GM19452 (cell line): ENCODE measurements at regions not wholly inside any gene's neighbourhood (a gene's known extent, or its start where the extent isn't known, plus 50 kb on each side); places are given as distances from the start of the nearest gene placed in this dataset.
"Not testable (repeated sequence)": the region's sequence is repeated elsewhere in the genome, so short reads cannot be mapped to it uniquely, and the experiment has no call there.

Experiments used
- ATAC-seq: cut with Tn5 transposase; IDR thresholded peaks from one replicate; pipeline ENCODE4 v1.9.1; 2021; ENCODE audit not compliant: unreplicated experiment

DNA sequence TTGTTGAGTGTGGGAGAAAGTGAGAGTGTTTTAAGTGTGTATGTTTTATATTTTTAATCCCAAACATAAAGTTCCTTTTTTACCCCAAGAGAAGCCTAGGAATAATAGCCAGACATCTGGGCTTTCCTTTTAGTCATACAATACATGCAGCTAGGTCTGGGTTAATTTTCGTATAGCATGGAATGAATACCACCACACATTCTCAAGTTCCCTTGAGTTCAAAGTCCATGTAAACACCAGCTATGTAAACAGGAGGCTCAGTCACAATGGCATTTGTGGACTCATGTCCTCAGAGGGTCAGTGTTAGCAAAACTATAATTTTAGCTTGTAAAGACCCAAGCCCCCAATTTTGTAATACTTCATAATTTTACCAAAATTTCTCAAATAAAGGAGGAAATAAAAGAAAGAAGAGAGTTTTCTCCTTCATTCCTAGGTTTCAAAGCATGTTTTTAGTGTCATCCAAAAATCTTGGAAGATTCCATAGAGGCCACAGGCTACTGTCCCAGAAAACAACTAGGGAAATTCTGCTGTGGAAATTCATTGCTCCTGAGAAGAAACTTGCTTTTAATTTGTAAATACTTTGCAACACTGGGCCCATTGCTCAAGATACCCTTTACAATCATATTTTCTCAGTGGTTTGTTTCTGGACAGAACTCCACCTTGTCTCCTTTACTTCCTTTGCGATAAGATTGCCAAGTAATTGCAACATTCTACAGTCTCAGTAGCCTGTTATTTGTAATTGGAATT is 671.2 kb downstream of the COL12A1 start:
- no peak for ATAC-seq

DNA sequence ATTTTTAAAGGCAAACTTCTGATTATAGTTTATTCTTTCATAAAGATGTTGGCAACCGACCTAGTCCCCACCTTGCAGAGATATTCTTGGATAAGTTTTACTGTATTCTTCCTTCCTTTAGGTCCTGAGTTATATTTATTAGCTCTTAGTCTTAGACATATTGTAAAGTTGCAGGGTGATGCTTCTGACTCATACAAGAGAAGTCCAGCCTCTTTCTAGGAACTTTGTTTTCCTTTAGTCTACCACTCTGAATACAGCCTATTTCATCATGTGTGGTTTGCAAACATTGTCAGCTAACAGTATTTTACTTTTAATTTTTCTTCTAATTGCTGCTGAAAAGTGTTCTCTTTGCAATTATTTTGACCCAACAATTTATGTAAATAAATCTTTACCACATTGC is 686.7 kb downstream of the COL12A1 start:
- no peak for ATAC-seq

DNA sequence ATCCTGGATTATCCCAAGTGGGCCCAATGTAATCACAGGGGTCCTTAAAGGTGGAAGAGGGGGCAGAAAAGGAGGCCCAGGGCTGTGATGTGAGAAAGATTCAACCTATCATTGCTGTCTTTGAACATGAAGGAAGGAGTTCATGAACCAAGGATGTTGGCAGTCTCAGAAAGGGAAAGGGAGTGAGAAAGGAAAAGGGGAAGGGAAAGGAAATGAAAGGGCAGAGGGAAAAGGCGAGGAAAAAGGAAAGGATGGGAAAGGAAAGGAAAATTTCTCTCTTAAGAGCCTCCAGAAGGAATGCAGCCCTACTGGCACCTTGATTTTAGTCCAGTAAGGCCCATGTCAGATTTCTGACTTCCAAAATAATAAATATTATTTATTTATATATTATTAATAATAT is 687.8 kb downstream of the COL12A1 start:
- no peak for ATAC-seq

DNA sequence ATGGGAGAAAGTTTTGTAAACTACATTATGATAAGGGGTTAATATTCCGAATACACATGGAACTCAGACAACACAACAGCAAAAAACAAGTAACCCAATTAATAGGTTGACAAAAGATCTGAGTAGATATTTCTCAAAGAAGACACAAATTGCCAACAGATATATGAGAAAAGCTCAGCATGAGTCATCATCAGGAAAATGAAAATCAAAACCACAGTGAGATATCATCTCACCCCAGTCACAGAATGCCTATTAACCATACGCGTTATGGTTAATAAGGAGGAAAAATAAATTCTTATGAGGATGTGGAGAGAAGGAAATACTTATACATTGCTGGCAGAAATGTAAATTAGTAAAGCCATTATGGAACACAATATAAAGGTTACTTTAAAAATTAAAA is 695.0 kb downstream of the COL12A1 start:
- no peak for ATAC-seq

DNA sequence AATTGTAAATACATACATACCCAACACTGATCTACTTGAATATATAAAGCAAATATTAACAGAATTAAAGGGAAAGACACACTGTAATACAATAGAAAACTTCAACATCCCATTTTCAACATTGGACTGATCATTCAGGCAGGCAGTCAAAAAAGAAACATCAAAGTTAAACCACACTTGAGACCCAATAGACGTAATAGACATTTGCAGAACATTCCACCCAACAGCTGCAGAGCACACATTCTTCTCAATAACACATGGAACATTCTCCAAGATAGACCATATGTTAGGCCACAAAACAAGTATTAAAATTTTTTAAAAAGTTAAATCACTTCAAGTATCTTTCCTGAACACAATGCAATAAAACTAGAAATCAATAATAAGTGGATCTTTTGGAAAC is 698.2 kb downstream of the COL12A1 start:
- no peak for ATAC-seq

DNA sequence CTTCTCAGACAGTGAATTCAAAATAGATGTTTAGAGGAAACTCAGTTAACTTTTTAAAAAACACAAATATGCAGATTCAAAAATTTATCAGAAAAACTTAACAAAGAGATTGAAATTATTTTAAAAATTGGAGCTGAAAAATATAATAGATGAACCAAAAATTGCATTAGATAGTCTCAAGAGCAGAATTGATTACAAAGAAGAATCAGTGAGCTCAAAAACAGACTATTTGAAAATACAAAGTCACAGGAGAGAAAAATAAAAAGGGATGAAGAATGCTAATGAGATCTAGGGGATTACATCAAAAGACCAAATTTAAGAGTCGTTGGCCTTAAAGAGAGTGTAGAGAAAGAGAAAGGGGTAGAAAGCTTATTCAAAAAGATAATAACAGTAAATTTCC is 700.5 kb downstream of the COL12A1 start:
- no peak for ATAC-seq

DNA sequence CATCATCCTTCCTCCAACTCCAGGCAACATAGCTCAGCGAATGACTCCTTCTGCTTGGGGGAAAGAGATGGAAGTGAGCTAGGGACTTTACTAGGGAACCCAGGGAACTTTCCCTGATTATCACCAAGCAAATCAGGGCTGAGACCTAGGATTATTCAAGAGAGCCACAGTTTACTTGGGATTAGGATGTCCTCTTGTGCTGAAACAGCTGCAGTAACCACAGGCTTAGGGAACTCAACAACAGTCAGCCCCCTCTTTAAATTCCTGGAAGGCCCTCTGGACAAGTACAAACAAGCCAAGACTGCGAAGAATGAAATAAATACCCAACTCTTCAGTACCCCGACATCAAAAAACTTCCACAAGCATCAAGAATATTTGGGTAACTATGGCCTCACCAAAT is 700.9 kb downstream of the COL12A1 start:
- ATAC-seq: no peak

DNA sequence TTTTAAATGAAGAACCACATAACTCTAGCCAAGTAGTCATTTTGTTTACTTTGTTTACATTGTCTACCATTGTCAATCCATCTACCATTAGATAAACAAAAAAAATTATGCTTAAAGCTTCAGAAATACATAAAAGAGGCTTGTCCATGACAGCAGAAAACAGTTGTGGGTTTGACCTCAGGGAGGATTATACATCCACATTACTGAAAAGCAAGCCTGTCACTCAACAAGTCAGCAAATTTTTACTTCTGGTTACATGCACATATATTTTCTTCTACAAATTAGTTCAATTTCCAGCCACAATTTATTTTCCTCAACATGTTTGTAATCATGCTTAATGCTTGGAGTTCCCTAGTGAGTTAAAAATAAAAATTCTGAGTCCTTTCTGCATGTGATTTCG is 713.3 kb downstream of the COL12A1 start:
- ATAC-seq: no peak

DNA sequence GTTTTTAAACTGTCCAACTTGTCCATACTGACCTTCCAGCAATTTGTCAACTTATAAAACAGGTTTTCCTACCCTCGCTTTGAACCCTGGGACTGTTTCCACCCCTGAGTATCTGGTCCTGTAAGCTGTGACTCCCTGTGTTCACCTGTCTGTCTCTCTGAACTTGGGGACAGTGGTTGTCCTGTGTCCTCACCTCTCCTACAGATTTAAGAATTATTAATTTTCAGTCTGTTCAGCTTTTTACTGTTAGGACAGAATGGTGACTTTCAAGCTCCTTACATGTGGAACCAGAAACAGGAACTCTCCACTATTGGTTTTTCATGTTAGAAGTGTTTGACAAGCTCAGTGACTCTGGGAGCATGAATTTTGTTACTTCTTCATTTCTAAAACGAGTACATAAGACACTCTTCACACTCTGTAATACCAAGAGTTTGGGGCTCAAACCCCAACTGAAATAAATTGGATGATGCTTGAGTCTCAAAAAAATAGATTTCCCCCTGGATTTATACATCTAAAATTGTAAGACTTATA is 713.9 kb downstream of the COL12A1 start:
- ATAC-seq: no peak

DNA sequence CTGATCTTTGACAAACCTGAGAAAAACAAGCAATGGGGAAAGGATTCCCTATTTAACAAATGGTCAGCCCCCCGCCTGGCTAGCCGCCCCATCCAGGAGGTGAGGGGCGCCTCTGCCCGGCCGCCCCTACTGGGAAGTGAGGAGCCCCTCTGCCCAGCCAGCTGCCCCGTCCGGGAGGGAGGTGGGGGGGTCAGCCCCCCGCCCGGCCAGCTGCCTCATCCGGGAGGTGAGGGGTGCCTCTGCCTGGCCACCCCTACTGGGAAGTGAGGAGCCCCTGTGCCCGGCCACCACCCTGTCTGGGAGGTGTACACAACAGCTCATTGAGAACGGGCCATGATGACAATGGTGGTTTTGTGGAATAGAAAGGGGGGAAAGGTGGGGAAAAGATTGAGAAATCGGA is 717.1 kb downstream of the COL12A1 start:
- not testable (repeated sequence) for ATAC-seq

DNA sequence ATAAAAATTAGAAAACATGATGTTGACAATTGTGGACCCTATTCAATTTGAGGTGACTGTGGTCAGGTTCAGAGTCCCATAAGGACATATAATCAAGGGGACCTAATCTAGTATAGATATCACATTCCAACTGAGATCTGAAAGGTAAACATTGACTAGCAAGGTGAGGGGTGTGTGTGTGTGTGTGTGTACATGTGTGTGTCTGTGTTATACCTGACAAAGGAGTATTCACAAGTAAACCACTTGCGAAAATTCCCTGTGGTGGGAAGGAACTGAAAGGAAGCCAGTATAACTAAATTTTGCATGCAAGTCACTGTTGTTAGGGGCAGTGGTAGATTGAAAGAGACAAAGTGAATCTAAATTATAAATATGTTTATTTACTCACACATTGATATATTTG is 723.7 kb downstream of the COL12A1 start:
- no peak for ATAC-seq

DNA sequence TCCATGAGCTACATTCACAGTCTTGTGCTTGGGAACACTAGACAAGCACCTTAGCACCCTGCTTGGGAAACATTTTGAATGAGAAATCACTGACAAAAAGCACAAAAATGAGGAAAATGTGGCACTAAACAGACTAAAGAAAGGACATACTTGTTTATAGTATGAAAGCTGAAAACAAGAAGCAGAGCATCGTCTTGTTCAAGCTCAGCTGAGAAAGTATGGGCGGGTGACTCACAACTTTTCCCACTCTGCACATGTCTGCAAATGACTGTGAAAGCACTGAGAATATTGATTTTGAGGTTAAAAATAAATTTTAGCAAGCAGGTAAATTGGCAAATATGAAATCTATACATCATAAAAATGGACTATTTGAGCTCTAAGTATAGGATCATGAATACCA is 725.3 kb downstream of the COL12A1 start:
- no peak for ATAC-seq

DNA sequence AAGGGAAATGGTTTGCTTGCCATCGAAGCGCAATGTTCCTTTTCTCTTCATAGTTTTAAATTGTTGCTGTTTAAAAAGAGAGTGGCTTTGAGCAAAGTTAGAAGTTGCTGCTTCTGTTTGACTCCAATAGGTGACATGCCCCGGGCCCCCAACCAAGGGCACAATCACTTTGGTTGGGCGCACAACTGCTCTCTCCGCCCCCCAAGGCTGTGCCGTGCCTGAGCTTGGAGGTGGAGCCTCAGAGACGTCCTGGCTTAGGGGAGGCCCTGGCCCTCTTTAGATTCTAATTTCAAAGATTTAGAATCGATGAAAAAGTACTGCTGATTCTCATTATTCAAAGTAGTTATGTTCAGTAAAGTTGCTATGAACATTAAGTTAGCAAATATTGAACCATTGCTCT is 725.9 kb downstream of the COL12A1 start:
- no peak for ATAC-seq

DNA sequence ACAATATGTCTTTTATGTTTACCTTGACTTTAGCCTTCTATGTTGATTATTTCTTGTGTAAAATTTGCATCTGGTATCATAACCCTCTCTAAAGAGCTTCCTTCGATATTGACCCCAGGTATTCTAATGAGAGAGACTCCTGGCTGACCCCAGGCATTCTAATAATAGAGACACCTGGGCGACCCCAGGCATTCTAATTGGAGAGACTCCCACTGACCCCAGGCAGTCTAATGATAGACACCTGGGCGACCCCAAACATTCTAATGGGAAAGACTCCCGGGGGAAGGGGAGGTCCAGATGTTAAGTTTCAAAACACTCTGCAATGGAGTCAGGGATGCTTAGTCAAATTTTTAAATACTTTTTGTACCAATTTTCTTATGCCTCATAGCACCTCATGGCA is 726.4 kb downstream of the COL12A1 start:
- no peak for ATAC-seq

DNA sequence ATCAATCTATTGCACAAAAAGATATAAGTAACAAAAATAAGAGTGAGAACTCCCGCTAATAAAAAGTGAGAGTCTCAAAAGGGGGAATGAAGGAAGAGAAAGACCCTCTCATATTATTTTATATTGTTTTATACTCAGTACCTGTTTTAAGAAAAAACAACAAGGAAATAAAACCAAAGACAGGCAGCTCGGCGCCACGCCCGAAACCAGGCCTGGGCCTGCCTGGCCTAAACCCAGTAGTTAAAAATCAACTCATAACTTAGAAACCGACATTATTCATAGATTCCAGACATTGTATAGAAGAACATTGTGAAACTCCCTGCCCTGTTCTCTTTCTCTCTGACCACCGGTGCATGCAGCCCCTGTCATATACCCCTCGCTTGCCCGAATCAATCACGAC is 731.8 kb downstream of the COL12A1 start:
- ATAC-seq: not testable (repeated sequence)

DNA sequence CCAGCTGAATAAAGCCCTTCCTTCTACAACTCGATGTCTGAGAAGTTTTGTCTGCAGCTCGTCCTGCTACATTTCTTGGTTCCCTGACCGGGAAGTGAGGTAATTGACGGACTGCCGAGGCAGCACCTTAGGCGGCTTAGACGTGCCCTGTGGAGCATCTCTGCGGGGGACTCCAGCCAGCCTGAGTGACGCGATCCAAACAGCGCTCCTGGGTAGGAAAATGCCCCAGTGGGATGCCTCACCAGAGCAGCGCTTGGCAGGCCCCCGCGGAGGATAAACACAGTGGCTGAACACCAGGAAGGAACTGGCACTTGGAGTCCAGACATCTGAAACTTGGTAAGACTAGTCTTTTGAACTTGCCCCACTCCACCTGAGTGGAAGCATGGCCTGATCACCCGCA is 737.3 kb downstream of the COL12A1 start:
- ATAC-seq: not testable (repeated sequence)

DNA sequence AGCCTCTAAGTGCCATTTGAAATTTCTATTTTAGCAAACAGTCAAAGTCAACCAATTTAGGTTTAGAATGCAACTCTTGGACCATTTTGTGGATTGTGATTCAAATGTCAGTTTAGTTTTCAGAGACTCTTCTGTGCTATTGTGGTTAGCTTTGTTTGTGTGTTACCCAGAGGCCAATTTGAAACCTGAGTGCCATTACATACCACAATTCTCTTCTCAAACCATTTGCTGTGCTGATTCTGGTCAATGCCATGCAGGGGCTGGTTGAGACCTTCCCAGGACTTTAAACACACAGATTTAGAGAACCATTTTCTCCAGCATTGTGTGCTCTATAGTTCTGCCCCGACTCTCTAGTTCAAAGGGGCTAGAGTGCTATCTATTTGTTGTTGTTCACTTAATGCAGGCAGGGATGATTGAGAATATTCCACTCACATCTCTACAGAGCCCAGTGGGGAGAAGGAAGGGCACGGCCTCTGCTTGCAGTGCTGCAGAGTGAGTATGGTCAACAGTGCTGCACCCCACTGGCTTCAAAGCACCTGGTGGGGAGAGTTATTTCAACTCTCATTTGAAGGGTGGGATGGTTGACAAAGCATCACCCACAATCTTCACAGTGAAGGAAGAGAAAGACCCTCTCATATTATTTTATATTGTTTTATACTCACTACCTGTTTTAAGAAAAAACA is 738.2 kb downstream of the COL12A1 start:
- no peak for ATAC-seq

DNA sequence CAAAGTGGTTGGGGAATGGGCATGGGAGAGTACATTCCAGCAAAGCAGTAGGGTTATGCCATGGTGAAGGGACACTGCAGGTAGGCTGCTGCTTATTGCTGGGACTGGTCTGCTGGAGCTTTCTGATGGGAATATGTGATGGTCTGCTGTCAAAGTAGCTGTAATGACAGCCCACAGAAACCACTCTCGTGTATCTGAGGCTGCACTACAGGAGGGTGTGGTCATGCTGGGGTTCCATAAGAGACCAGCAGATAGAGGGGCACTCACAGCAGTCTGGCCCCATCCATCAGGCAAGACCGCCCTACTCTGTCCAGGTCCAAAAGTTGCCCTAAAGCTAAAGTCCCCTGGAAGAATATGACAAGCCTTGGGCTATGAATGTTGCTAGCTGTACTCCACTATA is 739.3 kb downstream of the COL12A1 start:
- no peak for ATAC-seq

DNA sequence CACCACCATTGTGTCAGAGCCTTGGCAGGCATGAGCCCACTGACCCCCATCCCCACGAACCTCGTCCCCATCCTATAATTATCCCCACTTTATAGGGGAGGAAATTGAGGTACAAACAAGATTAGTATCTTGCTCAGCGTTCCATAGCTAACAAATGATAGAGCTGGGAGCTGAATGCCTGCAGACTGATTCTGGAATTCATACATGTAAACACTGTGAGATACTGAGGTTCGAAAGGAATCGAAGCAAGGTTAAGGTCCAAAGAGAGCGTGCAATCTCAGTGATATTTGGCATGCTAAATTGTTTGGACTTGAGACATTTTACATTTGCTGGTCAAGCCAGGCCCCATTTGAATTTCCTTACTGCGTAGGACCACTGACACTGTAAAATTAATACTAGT is 746.6 kb downstream of the COL12A1 start:
- no peak for ATAC-seq

DNA sequence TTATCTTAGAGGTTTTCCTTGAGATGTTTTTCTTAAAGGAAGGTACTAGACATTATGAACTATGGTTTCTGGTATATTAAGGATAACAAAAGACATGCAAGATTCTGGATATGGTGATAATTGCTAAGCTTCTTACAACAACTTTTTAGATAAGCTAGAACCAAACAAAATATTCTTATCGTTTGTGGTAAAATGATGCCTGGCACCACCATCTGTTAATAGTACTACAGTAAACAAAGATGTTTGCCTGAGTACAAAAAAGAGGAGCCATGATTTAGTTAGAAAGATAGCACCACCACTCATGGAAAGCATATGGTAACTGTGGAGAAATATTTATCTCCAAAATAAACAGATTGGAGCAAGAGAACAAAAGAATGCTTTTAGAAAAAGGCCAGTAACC is 747.3 kb downstream of the COL12A1 start:
- no peak for ATAC-seq

DNA sequence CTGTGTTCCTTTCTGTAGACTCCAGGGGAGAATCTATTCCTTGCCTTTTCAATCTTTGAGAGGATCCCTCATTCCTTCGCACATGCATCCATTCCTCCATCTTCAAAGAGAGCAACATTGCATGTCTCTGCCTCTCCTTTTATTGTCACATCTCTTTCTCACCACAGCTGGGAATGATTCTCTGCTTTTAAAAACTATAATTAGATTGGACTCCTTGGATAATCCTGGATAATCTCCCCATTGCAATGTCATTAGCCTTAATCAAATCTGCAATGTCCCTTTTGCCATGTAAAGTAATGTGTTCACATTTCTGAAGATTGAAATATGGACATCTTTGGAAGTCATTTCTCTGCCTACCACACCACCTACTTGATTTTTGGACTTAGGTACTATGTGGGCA is 750.1 kb downstream of the COL12A1 start:
- no peak for ATAC-seq

DNA sequence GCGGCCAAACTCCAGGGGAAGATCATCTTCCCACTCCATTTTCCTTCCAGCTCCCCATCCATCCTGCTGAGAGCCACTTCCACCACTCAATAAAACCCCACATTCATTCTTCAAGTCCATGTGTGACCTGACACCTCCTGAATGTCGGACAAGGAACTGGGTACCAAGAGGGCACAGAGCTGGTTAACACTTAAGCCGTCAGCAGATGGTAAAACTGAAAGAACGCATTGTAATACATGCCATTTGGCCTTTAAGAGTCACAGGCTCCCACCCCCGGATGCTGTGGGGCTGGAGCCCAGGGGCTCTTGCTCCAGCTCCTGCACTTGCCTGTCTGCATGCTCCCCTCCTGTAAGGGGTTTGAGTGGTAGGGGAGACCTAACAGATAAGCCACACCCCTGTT is 753.9 kb downstream of the COL12A1 start:
- no peak for ATAC-seq

DNA sequence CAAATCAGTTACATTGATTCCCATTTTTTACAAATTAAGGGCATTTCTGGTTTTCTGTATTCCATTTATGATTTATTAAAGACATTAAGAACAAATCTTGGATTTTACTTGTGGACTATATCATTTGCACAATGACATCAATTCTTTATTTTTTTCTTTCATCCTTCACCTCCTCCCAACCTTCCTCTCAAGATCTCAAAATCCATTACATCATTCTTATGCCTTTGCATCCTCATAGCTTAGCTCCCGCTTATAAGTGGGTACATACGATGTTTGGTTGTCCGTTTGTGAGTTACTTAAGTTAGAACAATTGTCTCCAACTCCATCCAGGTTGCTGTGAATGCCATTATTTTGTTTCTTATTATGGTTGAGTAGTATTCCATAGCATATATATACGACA is 752.8 kb downstream of the CD109 start:
- no peak for ATAC-seq
